H1 (cell line): ENCODE measurements at regions not wholly inside any gene's neighbourhood (a gene's known extent, or its start where the extent isn't known, plus 50 kb on each side); places are given as distances from the start of the nearest gene placed in this dataset.

Experiments
- CTCF ChIA-PET: fragments of 300-600 bp; sonication (Branson Sonifier 250); formaldehyde crosslinking; loops from one replicate; lab custom pipeline; 2021; ENCODE audit not compliant: partially characterized antibody; lab: Charles Lee
- POLR2A ChIA-PET: fragments of 300-600 bp; sonication (Branson Sonifier 250); formaldehyde crosslinking; loops from one replicate; lab custom pipeline; 2021; ENCODE audit warnings: inconsistent platforms; ENCODE audit not compliant: partially characterized antibody; lab: Charles Lee
- DNase-seq, 2 experiments: peaks; one replicate each; pipeline versions ENCODE4 v3.0.0 to v3.0.0-alpha.2; 2010 to 2022; ENCODE audit warnings: low spot score in 2 of 2, low read depth in 1 of 2, mixed read lengths in 1 of 2
- FAIRE-seq: peaks from 2 replicates; lab custom pipeline; 2011; peaks lifted over from hg19 to GRCh38; lab: Jason Lieb, UNC
- H2AFZ ChIP-seq: 2 replicates; pipeline ENCODE4 v1.8.1; 2012; ENCODE audit warnings: low read length, inconsistent platforms
- H2AK5ac ChIP-seq: 2 replicates; pipeline ENCODE4 v1.6.1; 2013; ENCODE audit warnings: low read depth, low read length
- H2BK120ac ChIP-seq: replicated peaks from 2 replicates; pipeline ENCODE3; 2013; ENCODE audit warnings: low read depth, low read length, inconsistent platforms
- H2BK12ac ChIP-seq: 2 replicates; pipeline ENCODE4 v1.6.1; 2013; ENCODE audit warnings: low read depth, low read length
- H2BK15ac ChIP-seq: 2 replicates; pipeline ENCODE4 v1.6.1; 2013; ENCODE audit warnings: low read length
- H2BK20ac ChIP-seq: 2 replicates; pipeline ENCODE4 v1.6.1; 2013; ENCODE audit warnings: low read length
- H2BK5ac ChIP-seq: 2 replicates; pipeline ENCODE4 v1.6.1; 2013; ENCODE audit warnings: low read depth, low read length
- H3K14ac ChIP-seq: 2 replicates; pipeline ENCODE4 v1.6.1; 2013; ENCODE audit warnings: inconsistent platforms; ENCODE audit not compliant: insufficient read length
- H3K18ac ChIP-seq: 2 replicates; pipeline ENCODE4 v1.6.1; 2013; ENCODE audit warnings: low read length; ENCODE audit errors: extremely low read depth
- H3K23ac ChIP-seq: 2 replicates; pipeline ENCODE4 v1.6.1; 2013; ENCODE audit warnings: inconsistent platforms; ENCODE audit not compliant: insufficient read length
- H3K23me2 ChIP-seq: 2 replicates; pipeline ENCODE4 v1.6.1; 2013; ENCODE audit warnings: low read depth, low read length
- H3K27ac ChIP-seq: 2 replicates; pipeline ENCODE4 v1.6.1; 2011; ENCODE audit warnings: low read depth, low read length, inconsistent platforms
- H3K27me3 ChIP-seq, 4 experiments: replicated peaks in 1 of 4; 1 replicate in 1 of 4; 2 replicates in 3 of 4; pipeline versions ENCODE4 v1.6.1 to v1.8.1; 2011 to 2013; ENCODE audit warnings: low read length in 3 of 4, mild to moderate bottlenecking in 3 of 4, inconsistent platforms in 2 of 4, mixed read lengths in 2 of 4, moderate library complexity in 1 of 4; ENCODE audit not compliant: control insufficient read depth in 3 of 4, insufficient read depth in 3 of 4; ENCODE audit errors: extremely low read depth in 1 of 4
- H3K36me3 ChIP-seq, 4 experiments: 2 replicates each; pipeline versions ENCODE4 v1.6.1 to v1.8.1; 2011 to 2013; ENCODE audit warnings: mild to moderate bottlenecking in 4 of 4, low read length in 3 of 4, moderate library complexity in 2 of 4, control low read depth in 1 of 4, inconsistent platforms in 1 of 4; ENCODE audit not compliant: insufficient read depth in 4 of 4, control insufficient read depth in 2 of 4
- H3K4ac ChIP-seq: replicated peaks from 2 replicates; pipeline ENCODE3; 2013; ENCODE audit warnings: low read length, low read depth, mixed read lengths, inconsistent platforms; ENCODE audit not compliant: insufficient read length
- H3K4me1 ChIP-seq, 4 experiments: replicated peaks in 1 of 4; 1 replicate in 1 of 4; 2 replicates in 3 of 4; pipeline versions ENCODE4 v1.6.1 to v1.8.1; 2011 to 2013; ENCODE audit warnings: low read length in 3 of 4, inconsistent platforms in 2 of 4, mixed read lengths in 1 of 4; ENCODE audit not compliant: insufficient read depth in 4 of 4, control insufficient read depth in 3 of 4
- H3K4me2 ChIP-seq, 2 experiments: 2 replicates each; pipeline versions ENCODE4 v1.6.1 to v1.8.1; 2011 to 2013; ENCODE audit warnings: low read depth in 2 of 2, low read length in 2 of 2, control low read depth in 1 of 2, inconsistent platforms in 1 of 2, mild to moderate bottlenecking in 1 of 2; ENCODE audit not compliant: insufficient read depth in 1 of 2
- H3K4me3 ChIP-seq, 4 experiments: fragments of 200-600, 300-600 bp in 1 of 4; sonication (generic), shearing (Covaris generic), sonication (Bioruptor Twin) in 1 of 4; 2 replicates each; pipeline versions ENCODE4 v1.5.1 to v1.8.1; 2011 to 2016; ENCODE audit warnings: low read length in 4 of 4, low read depth in 3 of 4, control low read depth in 2 of 4, inconsistent platforms in 2 of 4, mild to moderate bottlenecking in 2 of 4, mixed read lengths in 1 of 4, moderate library complexity in 1 of 4; ENCODE audit not compliant: insufficient read depth in 2 of 4; ENCODE audit errors: extremely low read depth in 1 of 4
- H3K56ac ChIP-seq: replicated peaks from 2 replicates; pipeline ENCODE3; 2013; ENCODE audit warnings: low read depth, mild to moderate bottlenecking, mixed read lengths, low read length, inconsistent platforms; ENCODE audit not compliant: insufficient read length
- H3K79me1 ChIP-seq: 2 replicates; pipeline ENCODE4 v1.6.1; 2013; ENCODE audit warnings: low read depth, low read length, control low read depth
- H3K79me2 ChIP-seq, 2 experiments: 2 replicates each; pipeline versions ENCODE4 v1.6.1 to v1.8.1; 2012 to 2013; ENCODE audit warnings: low read length in 2 of 2, mild to moderate bottlenecking in 2 of 2, inconsistent platforms in 1 of 2; ENCODE audit not compliant: insufficient read depth in 2 of 2, control insufficient read depth in 1 of 2
- H3K9ac ChIP-seq, 4 experiments: replicated peaks in 1 of 4; 1 replicate in 1 of 4; 2 replicates in 3 of 4; pipeline versions ENCODE4 v1.6.1 to v1.8.1; 2011 to 2013; ENCODE audit warnings: low read depth in 3 of 4, low read length in 3 of 4, control low read depth in 2 of 4, mild to moderate bottlenecking in 2 of 4, moderate library complexity in 2 of 4, inconsistent platforms in 1 of 4; ENCODE audit errors: extremely low read depth in 1 of 4
- H3K9me3 ChIP-seq, 2 experiments: 2 replicates each; pipeline versions ENCODE4 v1.6.1 to v1.8.1; 2012 to 2013; ENCODE audit warnings: mild to moderate bottlenecking in 2 of 2, moderate library complexity in 2 of 2, control low read depth in 1 of 2, inconsistent platforms in 1 of 2, low read depth in 1 of 2, low read length in 1 of 2, mixed read lengths in 1 of 2; ENCODE audit not compliant: insufficient read depth in 2 of 2
- H4K20me1 ChIP-seq, 2 experiments: replicated peaks in 1 of 2; 2 replicates each; pipeline versions ENCODE3 to v1.8.1; 2011 to 2013; ENCODE audit warnings: inconsistent platforms in 2 of 2, low read length in 2 of 2, mild to moderate bottlenecking in 1 of 2; ENCODE audit not compliant: insufficient read depth in 2 of 2, control insufficient read depth in 1 of 2
- H4K5ac ChIP-seq: 2 replicates; pipeline ENCODE4 v1.6.1; 2013; ENCODE audit warnings: low read length, low read depth, mixed read lengths, inconsistent platforms; ENCODE audit not compliant: insufficient read length
- H4K8ac ChIP-seq: 2 replicates; pipeline ENCODE4 v1.8.0; 2013; ENCODE audit warnings: mild to moderate bottlenecking, moderate library complexity, low read length, inconsistent platforms; ENCODE audit not compliant: insufficient read depth; ENCODE audit errors: extremely low read depth
- H4K91ac ChIP-seq: replicated peaks from 2 replicates; pipeline ENCODE3; 2013; ENCODE audit warnings: low read length, mixed read lengths, inconsistent platforms; ENCODE audit not compliant: insufficient read length
- CEBPB ChIP-seq: IDR thresholded peaks from 2 replicates; pipeline ENCODE4 v1.6.1; 2012; ENCODE audit warnings: low read depth, low read length
- CHD2 ChIP-seq: IDR thresholded peaks from 2 replicates; pipeline ENCODE4 v1.6.1; 2012; ENCODE audit warnings: low read length, improper control_type of control experiment
- FOSL1 ChIP-seq: IDR thresholded peaks from 2 replicates; pipeline ENCODE4 v1.6.1; 2011; ENCODE audit warnings: mild to moderate bottlenecking, low read depth, low read length, moderate library complexity; ENCODE audit not compliant: insufficient read depth
- HDAC2 ChIP-seq, 2 experiments: fragments of 300-600 bp in 1 of 2; sonication (generic) in 1 of 2; IDR thresholded peaks; 2 replicates each; pipeline ENCODE4 v1.6.1; 2011 to 2012; ENCODE audit warnings: low read depth in 2 of 2, low read length in 2 of 2, mild to moderate bottlenecking in 2 of 2, moderate library complexity in 2 of 2, borderline replicate concordance in 1 of 2, inconsistent platforms in 1 of 2
- SRF ChIP-seq: IDR thresholded peaks from 2 replicates; pipeline ENCODE4 v1.6.1; 2011; ENCODE audit warnings: mild to moderate bottlenecking, low read depth, low read length, moderate library complexity
- USF2 ChIP-seq: IDR thresholded peaks from 2 replicates; pipeline ENCODE4 v1.6.1; 2011; ENCODE audit warnings: low read length, improper control_type of control experiment
- YY1 ChIP-seq: IDR thresholded peaks from 2 replicates; pipeline ENCODE4 v1.6.1; 2011; ENCODE audit warnings: low read depth, mild to moderate bottlenecking, low read length
- WGBS, 2 experiments: shearing (Covaris generic) in 1 of 2; methylation state at CpG; one replicate each; pipeline versions ENCODE4 v1.1.6 to v1.1.7; 2013 to 2015; ENCODE audit warnings: low lambda C conversion rate in 2 of 2, mixed read lengths in 2 of 2, inconsistent platforms in 1 of 2, low coverage in 1 of 2, missing lambda C conversion rate in 1 of 2; ENCODE audit not compliant: insufficient replicate concordance in 2 of 2, insufficient coverage in 1 of 2, insufficient read length in 1 of 2; ENCODE audit errors: extremely low coverage in 1 of 2, missing lambda C conversion rate in 1 of 2; 5-methylcytosine and 5-hydroxymethylcytosine counted together
- TF ChIP-seq, protein P1 (sequence below): IDR thresholded peaks from 2 replicates; pipeline ENCODE4 v1.6.1; 2012; ENCODE audit warnings: inconsistent platforms

DNA sequence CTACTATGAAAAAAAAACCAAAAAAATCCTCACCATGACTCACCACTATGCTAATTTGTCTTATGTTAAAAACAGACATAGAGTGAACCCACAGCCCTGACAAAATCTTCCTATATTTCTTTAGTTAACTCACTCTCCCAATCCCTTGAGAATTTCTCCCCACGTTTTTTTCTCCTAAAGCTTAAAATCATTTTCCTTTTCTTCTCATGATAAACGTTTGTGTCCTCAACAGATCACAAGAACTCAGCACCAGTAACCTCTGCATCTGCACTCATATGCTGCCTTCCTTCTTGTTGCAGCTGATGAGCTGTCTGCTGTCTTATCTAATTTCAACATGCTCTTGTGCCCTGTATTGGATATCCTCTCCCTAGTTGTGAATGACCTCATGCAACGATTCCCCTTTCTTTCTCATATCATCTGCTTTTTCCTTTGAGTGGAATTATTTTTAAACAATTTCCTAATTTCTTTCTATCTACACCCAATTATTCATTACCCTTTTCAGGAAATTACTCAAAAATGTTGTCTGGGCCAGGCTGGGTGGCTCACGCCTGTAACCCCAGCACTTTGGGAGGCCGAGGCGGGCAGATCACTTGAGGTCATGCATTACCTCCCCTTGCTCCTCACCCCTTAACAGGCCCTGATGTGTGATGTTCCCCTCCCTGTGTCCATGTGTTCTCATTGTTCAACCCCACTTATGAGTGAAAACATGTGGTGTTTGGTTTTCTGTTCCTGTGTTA, 427.5 kb upstream of the MGAT4C start:
- H4K20me1 ChIP-seq: no peaks in the 10 kb centered on the region
- no peak overlapping the region for H3K27ac ChIP-seq
- no peak overlapping the region for H3K56ac ChIP-seq
- no peak overlapping the region for H3K9ac ChIP-seq
- H2AFZ ChIP-seq: peak overlapping the region; percentile 88; the same call in 1 of the 2 replicates
- H3K18ac ChIP-seq: no peak overlapping the region
- ChIA-PET POLR2A (no interaction called here), CTCF (no interaction called here)
- no peaks in the 10 kb centered on the region for H3K4me1 ChIP-seq
- H3K4ac ChIP-seq: no peak overlapping the region
- H3K9me3 ChIP-seq: no peaks in the 10 kb centered on the region
- FAIRE-seq: no peak
- no peaks in the 10 kb centered on the region for H3K27me3 ChIP-seq
- TF ChIP-seq HDAC2 (IDR thresholded peaks at IDR 0.05; ENCODE audit: borderline replicate concordance in 1 of 2, low read depth in 2 of 2, low read length in 2 of 2) (no peak), CEBPB (no peak), USF2 (no peak), FOSL1 (no peak), YY1 (no peak), CHD2 (no peak), SRF (no peak)
- TF ChIP-seq, protein P1, sequence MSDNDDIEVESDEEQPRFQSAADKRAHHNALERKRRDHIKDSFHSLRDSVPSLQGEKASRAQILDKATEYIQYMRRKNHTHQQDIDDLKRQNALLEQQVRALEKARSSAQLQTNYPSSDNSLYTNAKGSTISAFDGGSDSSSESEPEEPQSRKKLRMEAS: no peak
- no peak for DNase-seq
- H3K4me2 ChIP-seq: no peak overlapping the region
- no peaks in the 10 kb centered on the region for H3K79me2 ChIP-seq
- H3K4me3 ChIP-seq: no peak overlapping the region
- no peak overlapping the region for H2BK5ac ChIP-seq
- no peaks in the 10 kb centered on the region for H3K79me1 ChIP-seq
- H3K36me3 ChIP-seq: no peaks in the 10 kb centered on the region
- H4K91ac ChIP-seq: no peak overlapping the region
- no peak overlapping the region for H2BK12ac ChIP-seq
- H3K23me2 ChIP-seq: no peaks in the 10 kb centered on the region; the same call in 1 of the 2 replicates
- H3K14ac ChIP-seq: no peak overlapping the region
- no peak overlapping the region for H4K5ac ChIP-seq
- H2BK120ac ChIP-seq: no peak overlapping the region
- H4K8ac ChIP-seq: no peak overlapping the region
- no peak overlapping the region for H2BK15ac ChIP-seq
- H2AK5ac ChIP-seq: no peak overlapping the region
- H2BK20ac ChIP-seq: no peak overlapping the region
- WGBS, 2 experiments: 69% methylated on average over 6 of the region's 6 CpGs; no CpG with 5 or more reads in 1 of the 2 experiments
- no peak overlapping the region for H3K23ac ChIP-seq
